Kidney (tissue), 13 donors: ENCODE measurements at regions not wholly inside any gene's neighbourhood (a gene's known extent, or its start where the extent isn't known, plus 50 kb on each side); places are given as distances from the start of the nearest gene placed in this dataset.

Experiments used
- DNase-seq, 5 donors: peaks; one replicate each; pipeline ENCODE4 v3.0.0-alpha.2; 2013 to 2020
- FAIRE-seq: peaks from 2 replicates; lab custom pipeline; 2012; peaks lifted over from hg19 to GRCh38; lab: Jason Lieb, UNC
- H3K27ac ChIP-seq, 2 donors: one replicate each; pipeline ENCODE4 v1.7.0; 2013; ENCODE audit warnings: low read depth in 2 of 2, low read length in 2 of 2, inconsistent platforms in 1 of 2
- H3K27me3 ChIP-seq: one replicate; pipeline ENCODE4 v1.7.1; 2013; ENCODE audit warnings: low read length, inconsistent platforms; ENCODE audit not compliant: control insufficient read depth, insufficient read depth
- H3K36me3 ChIP-seq, 3 donors: one replicate each; pipeline versions ENCODE4 v1.7.0 to v1.7.1; 2013; ENCODE audit warnings: low read length in 3 of 3, control low read depth in 1 of 3, inconsistent platforms in 1 of 3; ENCODE audit not compliant: insufficient read depth in 3 of 3, control insufficient read depth in 2 of 3
- H3K4me1 ChIP-seq, 3 donors: one replicate each; pipeline versions ENCODE4 v1.7.0 to v1.7.1; 2013; ENCODE audit warnings: low read length in 3 of 3, inconsistent platforms in 1 of 3, low read depth in 1 of 3; ENCODE audit not compliant: control insufficient read depth in 2 of 3, insufficient read depth in 2 of 3
- H3K4me3 ChIP-seq, 3 donors: one replicate each; pipeline versions ENCODE4 v1.7.0 to v1.8.1; 2013; ENCODE audit warnings: low read length in 3 of 3, control low read depth in 1 of 3, inconsistent platforms in 1 of 3
- H3K9ac ChIP-seq, 3 donors: one replicate each; pipeline versions ENCODE4 v1.7.0 to v1.7.1; 2013; ENCODE audit warnings: low read length in 3 of 3, control low read depth in 1 of 3, inconsistent platforms in 1 of 3
- H3K9me3 ChIP-seq, 3 donors: one replicate each; pipeline versions ENCODE4 v1.7.0 to v1.7.1; 2013; ENCODE audit warnings: low read length in 3 of 3, control low read depth in 1 of 3, inconsistent platforms in 1 of 3; ENCODE audit not compliant: control insufficient read depth in 2 of 3, insufficient read depth in 1 of 3
- intact Hi-C: fragments of 100-400 bp; cut with DNase I; formaldehyde crosslinking; loops from one replicate; pipeline ENCODE4 v1.11.1; 2022
- TF ChIP-seq, protein P1 (sequence below): IDR thresholded peaks from 3 replicates; pipeline ENCODE4 v1.5.1; 2012; ENCODE audit warnings: mild to moderate bottlenecking, moderate library complexity, borderline replicate concordance; ENCODE audit not compliant: insufficient read depth; ENCODE audit errors: extremely low read depth
- donor health status: control.
- donor health status: control.
- donor health status: control.
- donor health status: control.
- donor health status: control.
- donor health status: DM: yes; HTN: yes; CAD: no.
- donor health status: Normal renal cell carcinoma (clear cell type).

DNA sequence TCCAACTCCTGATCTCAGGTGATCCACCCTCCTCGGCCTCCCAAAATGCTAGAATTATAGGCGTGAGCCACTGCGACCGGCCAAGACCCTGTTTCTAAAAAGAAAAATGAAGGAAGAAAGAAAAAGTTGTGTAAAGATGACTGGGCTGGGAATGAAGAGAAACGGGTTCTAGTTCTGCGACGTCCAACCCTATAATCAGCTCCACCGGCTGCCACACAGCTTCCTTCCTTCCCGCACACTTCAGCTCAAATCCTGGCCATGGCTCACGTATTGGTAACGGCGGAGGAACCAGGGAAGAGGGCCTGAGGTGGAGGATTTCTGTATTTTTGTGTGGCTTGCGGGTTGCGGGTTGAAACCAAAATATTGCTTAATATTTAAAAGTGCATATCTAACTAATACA is 88.1 kb downstream of the MYL12B start:
- intact Hi-C loops: no loop called here
- Histone ChIP-seq H3K27me3 (no peaks in the 10 kb centered on the region), H3K4me3 (no peak overlapping the region), H3K36me3 (no peaks in the 10 kb centered on the region), H3K9ac (no peak overlapping the region), H3K4me1 (no peaks in the 10 kb centered on the region), H3K27ac (no peak overlapping the region), H3K9me3 (no peaks in the 10 kb centered on the region)
- TF ChIP-seq, protein P1, sequence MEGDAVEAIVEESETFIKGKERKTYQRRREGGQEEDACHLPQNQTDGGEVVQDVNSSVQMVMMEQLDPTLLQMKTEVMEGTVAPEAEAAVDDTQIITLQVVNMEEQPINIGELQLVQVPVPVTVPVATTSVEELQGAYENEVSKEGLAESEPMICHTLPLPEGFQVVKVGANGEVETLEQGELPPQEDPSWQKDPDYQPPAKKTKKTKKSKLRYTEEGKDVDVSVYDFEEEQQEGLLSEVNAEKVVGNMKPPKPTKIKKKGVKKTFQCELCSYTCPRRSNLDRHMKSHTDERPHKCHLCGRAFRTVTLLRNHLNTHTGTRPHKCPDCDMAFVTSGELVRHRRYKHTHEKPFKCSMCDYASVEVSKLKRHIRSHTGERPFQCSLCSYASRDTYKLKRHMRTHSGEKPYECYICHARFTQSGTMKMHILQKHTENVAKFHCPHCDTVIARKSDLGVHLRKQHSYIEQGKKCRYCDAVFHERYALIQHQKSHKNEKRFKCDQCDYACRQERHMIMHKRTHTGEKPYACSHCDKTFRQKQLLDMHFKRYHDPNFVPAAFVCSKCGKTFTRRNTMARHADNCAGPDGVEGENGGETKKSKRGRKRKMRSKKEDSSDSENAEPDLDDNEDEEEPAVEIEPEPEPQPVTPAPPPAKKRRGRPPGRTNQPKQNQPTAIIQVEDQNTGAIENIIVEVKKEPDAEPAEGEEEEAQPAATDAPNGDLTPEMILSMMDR: no peak
- FAIRE-seq (no peak), DNase-seq (no peak)

DNA sequence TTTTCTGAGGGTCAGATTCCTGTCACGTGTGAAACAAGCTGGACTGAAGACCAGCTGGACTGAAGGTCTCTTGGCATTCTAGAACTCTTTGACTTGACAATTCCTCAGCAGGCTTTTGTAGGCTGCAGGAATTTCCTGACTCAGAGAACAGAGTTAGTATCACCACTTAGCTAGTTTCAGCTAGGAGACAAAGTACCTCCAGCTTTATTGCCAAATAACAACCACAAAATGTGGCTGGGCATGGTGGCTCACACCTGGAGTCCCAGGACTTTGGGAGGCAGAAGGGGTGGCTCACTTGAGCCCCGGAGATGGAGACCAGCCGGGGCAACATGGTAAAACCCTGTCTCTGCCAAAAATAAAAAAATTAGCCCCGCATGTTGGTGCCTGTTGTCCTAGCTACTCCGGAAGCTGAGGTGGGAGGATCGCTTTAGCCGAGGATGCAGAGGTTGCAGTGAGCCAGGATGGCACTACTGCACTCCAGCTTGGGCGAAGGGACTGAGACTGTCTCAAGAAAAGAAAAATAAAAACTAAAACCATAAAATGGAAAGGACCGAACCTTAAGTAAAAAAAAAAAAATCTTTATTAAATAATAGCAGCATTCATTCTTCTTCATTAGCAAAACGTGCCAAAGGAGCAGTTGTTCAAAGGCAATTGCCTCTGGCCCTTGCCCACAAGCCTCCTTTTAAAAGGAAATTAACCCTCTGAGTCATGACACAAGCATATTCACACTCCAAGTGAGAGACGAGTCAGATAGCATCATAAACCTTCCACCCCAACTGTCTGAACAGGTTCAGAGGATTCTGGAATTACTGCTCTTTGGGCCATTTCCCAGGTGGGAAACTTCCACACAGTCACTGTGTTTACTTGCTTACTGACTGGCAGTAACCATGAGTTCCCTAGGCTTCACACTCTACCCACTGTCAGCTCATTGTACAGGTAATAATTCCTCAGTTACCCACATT is 88.9 kb downstream of the MYL12B start:
- Histone ChIP-seq H3K36me3 (no peaks in the 10 kb centered on the region), H3K27ac (no peak overlapping the region), H3K9me3 (no peaks in the 10 kb centered on the region), H3K4me3 (no peak overlapping the region), H3K9ac (no peak overlapping the region), H3K27me3 (no peaks in the 10 kb centered on the region), H3K4me1 (no peaks in the 10 kb centered on the region)
- TF ChIP-seq, protein P1: no peak
- DNase-seq (peak in 2 of 5 donors; percentile 9 to 23), FAIRE-seq (no peak)
- intact Hi-C loops: no loop called here

DNA sequence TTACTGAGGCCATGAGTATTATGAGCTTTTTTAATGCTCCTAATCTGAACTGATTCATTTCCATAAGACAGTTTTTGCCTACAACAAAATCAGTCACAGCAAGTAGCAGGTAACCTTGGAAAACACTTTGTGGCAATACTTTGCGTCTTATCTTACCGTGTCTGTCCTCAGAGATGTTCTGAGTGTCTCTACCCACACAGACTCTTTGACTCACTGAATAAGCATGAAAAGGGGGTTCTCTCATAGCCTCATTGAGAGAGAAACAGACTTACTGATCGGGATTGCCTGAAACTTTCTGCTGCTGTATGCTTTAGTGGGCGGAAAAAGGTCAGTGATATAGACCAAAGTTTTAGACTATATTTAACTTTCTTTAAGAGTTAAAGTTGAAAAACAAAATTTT is 92.6 kb downstream of the MYL12B start:
- Histone ChIP-seq H3K4me3 (no peak overlapping the region), H3K9ac (no peak overlapping the region), H3K27ac (no peak overlapping the region), H3K9me3 (no peaks in the 10 kb centered on the region), H3K4me1 (no peaks in the 10 kb centered on the region), H3K27me3 (no peaks in the 10 kb centered on the region), H3K36me3 (no peaks in the 10 kb centered on the region)
- TF ChIP-seq, protein P1: no peak
- intact Hi-C loops: no loop called here
- no peak for DNase-seq
- FAIRE-seq: no peak
